ENCODE measurements at regions not wholly inside any gene's neighbourhood (a gene's known extent, or its start where the extent isn't known, plus 50 kb on each side); places are given as distances from the start of the nearest gene placed in this dataset.

DNA sequence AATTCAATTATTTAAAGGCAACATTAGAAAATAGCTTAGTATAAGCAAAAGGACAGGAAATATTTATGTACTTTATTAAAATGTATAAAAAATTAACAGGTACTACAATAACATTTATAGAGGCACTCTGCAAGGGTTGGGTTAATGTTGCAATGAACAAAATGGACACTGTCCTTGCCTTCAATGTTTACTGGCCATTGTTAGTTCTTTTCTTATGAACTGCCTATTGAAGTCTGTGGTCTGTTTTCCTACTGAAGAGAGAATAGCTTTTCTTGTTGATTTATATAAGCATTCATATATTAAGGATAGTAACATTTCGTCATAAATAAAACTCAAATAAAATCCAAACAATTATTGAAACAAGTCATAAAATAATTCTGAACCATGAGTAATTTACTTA is 135.3 kb upstream of the BEND6 start:
- no peak overlapping the region for H3K27ac ChIP-seq (ENCODE audit: low read depth in 1 of 2, low read length in 2 of 2)
- no peaks in the 10 kb centered on the region for H3K36me3 ChIP-seq (ENCODE audit: insufficient read depth, low read length)
- H3K4me1 Mint-ChIP-seq (ENCODE audit: low read depth): no peaks in the 10 kb centered on the region
- ATAC-seq (ENCODE audit: poor library complexity): no peak
- POLR2A ChIA-PET: no interaction called here
- no peaks in the 10 kb centered on the region for H3K4me1 ChIP-seq (ENCODE audit: insufficient read depth, low read length)
- no peak overlapping the region for H3K4me3 Mint-ChIP-seq
- H3K27ac Mint-ChIP-seq: no peak overlapping the region
- CTCF ChIA-PET: no interaction called here
- peaks cover 4% of the 10 kb centered on the region for H3K27me3 Mint-ChIP-seq
- no peaks in the 10 kb centered on the region for H3K36me3 Mint-ChIP-seq (ENCODE audit: low read depth)
- no peaks in the 10 kb centered on the region for H3K9me3 ChIP-seq (ENCODE audit: control insufficient read depth in 1 of 2, insufficient read depth in 1 of 2, low read length in 2 of 2)
- no peaks in the 10 kb centered on the region for H3K9me3 Mint-ChIP-seq
- TF ChIP-seq, protein P1, sequence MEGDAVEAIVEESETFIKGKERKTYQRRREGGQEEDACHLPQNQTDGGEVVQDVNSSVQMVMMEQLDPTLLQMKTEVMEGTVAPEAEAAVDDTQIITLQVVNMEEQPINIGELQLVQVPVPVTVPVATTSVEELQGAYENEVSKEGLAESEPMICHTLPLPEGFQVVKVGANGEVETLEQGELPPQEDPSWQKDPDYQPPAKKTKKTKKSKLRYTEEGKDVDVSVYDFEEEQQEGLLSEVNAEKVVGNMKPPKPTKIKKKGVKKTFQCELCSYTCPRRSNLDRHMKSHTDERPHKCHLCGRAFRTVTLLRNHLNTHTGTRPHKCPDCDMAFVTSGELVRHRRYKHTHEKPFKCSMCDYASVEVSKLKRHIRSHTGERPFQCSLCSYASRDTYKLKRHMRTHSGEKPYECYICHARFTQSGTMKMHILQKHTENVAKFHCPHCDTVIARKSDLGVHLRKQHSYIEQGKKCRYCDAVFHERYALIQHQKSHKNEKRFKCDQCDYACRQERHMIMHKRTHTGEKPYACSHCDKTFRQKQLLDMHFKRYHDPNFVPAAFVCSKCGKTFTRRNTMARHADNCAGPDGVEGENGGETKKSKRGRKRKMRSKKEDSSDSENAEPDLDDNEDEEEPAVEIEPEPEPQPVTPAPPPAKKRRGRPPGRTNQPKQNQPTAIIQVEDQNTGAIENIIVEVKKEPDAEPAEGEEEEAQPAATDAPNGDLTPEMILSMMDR (IDR thresholded peaks at IDR 0.05): no peak
- no peak for DNase-seq
- H3K27me3 ChIP-seq (ENCODE audit: control insufficient read depth in 1 of 2, insufficient read depth in 2 of 2, low read length in 2 of 2): no peaks in the 10 kb centered on the region
- intact Hi-C loops (cut with DNase I, micrococcal nuclease): no loop called here
- H3K4me3 ChIP-seq (ENCODE audit: low read length): no peak overlapping the region

- CTCF ChIA-PET: no interaction called here
- H3K27ac ChIP-seq (ENCODE audit: low read depth in 1 of 2, low read length in 2 of 2): no peak overlapping the region
Measured at GRCh38 chr6:56816370-56816769, 138.5 kb upstream of the BEND6 start.

GRCh38 chr6:56815436-56815835 is 139.5 kb upstream of the BEND6 start:
- DNase-seq (no peak), ATAC-seq (ENCODE audit: poor library complexity) (no peak)
- no peaks in the 10 kb centered on the region for H3K27me3 Mint-ChIP-seq
- TF ChIP-seq, protein P1 (IDR thresholded peaks at IDR 0.05): no peak
- no peaks in the 10 kb centered on the region for H3K36me3 Mint-ChIP-seq (ENCODE audit: low read depth)
- ChIA-PET CTCF (no interaction called here), POLR2A (no interaction called here)
- no peak overlapping the region for H3K4me3 Mint-ChIP-seq
- no peaks in the 10 kb centered on the region for H3K4me1 Mint-ChIP-seq (ENCODE audit: low read depth)
- H3K4me3 ChIP-seq (ENCODE audit: low read length): no peak overlapping the region
- H3K27me3 ChIP-seq (ENCODE audit: control insufficient read depth in 1 of 2, insufficient read depth in 2 of 2, low read length in 2 of 2): no peaks in the 10 kb centered on the region
- no peak overlapping the region for H3K27ac ChIP-seq (ENCODE audit: low read depth in 1 of 2, low read length in 2 of 2)
- H3K27ac Mint-ChIP-seq: no peak overlapping the region
- H3K36me3 ChIP-seq (ENCODE audit: insufficient read depth, low read length): no peaks in the 10 kb centered on the region
- H3K9me3 Mint-ChIP-seq: no peaks in the 10 kb centered on the region
- H3K9me3 ChIP-seq (ENCODE audit: control insufficient read depth in 1 of 2, insufficient read depth in 1 of 2, low read length in 2 of 2): no peaks in the 10 kb centered on the region
- H3K4me1 ChIP-seq (ENCODE audit: insufficient read depth, low read length): no peaks in the 10 kb centered on the region
- intact Hi-C loops (cut with DNase I, micrococcal nuclease): no loop called here

More at GRCh38 chr6:56816370-56816769, 138.5 kb upstream of the BEND6 start:
- H3K4me1 Mint-ChIP-seq (ENCODE audit: low read depth): no peaks in the 10 kb centered on the region
- no peak overlapping the region for H3K4me3 Mint-ChIP-seq
- intact Hi-C loops (cut with DNase I, micrococcal nuclease): no loop called here
- Histone ChIP-seq H3K9me3 (ENCODE audit: control insufficient read depth in 1 of 2, insufficient read depth in 1 of 2, low read length in 2 of 2) (no peaks in the 10 kb centered on the region), H3K36me3 (ENCODE audit: insufficient read depth, low read length) (no peaks in the 10 kb centered on the region), H3K4me3 (ENCODE audit: low read length) (no peak overlapping the region), H3K4me1 (ENCODE audit: insufficient read depth, low read length) (no peaks in the 10 kb centered on the region), H3K27me3 (ENCODE audit: control insufficient read depth in 1 of 2, insufficient read depth in 2 of 2, low read length in 2 of 2) (no peaks in the 10 kb centered on the region)
- ATAC-seq (ENCODE audit: poor library complexity) (no peak), DNase-seq (no peak)
- no peaks in the 10 kb centered on the region for H3K9me3 Mint-ChIP-seq
- POLR2A ChIA-PET: no interaction called here
- H3K36me3 Mint-ChIP-seq (ENCODE audit: low read depth): no peaks in the 10 kb centered on the region
- no peaks in the 10 kb centered on the region for H3K27me3 Mint-ChIP-seq
- H3K27ac Mint-ChIP-seq: no peak overlapping the region
- TF ChIP-seq, protein P1 (IDR thresholded peaks at IDR 0.05): no peak
